ENCODE measurements at regions not wholly inside any gene's neighbourhood (a gene's known extent, or its start where the extent isn't known, plus 50 kb on each side); places are given as distances from the start of the nearest gene placed in this dataset.

DNA sequence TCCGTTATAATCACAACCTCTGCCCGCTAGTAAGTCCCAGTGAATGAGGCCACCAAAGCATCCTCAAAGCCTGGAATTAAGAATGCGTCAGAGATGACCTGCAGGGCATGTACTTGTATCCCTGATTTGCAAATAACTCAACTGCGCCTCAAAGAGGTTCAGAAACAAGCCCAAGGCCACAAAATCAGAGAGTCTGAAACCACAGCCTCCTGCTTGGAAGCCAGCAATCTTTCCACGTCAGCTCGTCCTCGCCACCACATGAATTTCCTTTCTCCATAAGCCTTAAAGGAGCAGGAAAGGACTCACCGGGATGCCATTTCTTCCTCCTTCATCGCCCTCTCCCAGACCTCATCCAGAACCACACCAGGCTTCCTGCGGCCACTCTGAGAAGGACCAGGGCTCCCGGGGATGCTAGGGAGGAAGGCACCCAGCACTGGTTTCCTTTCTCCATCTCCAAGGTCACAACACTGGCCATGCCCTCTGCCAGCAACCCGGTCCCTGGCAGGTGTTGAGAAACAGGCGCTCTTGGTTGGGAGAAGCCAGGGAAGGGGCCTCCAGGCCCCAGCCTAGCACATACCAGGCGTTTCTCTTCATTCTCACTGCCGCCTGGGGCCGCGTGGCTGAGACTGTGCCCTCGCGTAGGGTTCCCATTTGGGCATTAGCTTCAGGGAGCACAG, 191.2 kb upstream of the DIO3 start:
- no peak for DNase-seq (ENCODE audit: low read depth in 2 of 2)

- DNase-seq (ENCODE audit: low read depth in 2 of 2): no peak
These were observed 190.4 kb upstream of the DIO3 start for GRCh38 chr14:101370593-101371569.

- DNase-seq (ENCODE audit: low read depth in 2 of 2): no peak
These were observed 189.2 kb upstream of the DIO3 start for GRCh38 chr14:101371799-101372793.

DNA sequence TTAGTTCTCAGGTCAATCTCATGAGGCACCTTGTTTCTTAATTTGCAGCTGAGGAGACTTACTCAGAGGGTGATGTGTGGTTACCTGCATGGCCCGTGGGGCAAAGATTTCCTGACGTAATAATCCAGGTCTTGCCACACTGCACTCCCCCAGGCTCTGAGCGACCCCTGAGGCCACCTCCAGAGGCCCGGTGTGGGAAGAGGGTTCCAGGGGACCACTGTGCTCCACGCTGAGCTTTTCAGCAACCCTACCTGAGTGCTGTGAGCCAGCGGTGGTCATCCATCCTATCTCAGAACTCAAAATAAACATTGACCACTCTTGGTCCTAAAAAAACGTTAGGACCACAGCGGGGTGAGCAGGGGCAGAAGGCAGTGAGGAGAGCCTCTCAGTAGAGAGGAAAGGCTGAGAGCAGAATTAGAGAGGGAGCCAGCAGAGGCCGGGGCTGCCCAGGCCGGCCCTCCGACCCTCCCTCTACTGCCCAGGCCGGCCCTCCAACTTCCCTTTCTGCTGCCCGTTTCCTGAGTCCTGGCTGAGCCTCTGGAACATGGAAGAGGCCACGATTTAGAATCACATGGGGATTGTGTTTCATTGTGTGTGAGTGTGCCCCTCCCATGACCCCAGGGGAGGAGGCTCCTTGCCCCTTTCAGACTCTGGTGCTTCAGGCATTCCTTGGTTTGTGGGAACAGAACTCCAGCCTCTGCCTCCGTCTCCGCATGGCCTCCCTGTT, 188.2 kb upstream of the DIO3 start:
- DNase-seq (ENCODE audit: low read depth in 2 of 2): no peak

DNA sequence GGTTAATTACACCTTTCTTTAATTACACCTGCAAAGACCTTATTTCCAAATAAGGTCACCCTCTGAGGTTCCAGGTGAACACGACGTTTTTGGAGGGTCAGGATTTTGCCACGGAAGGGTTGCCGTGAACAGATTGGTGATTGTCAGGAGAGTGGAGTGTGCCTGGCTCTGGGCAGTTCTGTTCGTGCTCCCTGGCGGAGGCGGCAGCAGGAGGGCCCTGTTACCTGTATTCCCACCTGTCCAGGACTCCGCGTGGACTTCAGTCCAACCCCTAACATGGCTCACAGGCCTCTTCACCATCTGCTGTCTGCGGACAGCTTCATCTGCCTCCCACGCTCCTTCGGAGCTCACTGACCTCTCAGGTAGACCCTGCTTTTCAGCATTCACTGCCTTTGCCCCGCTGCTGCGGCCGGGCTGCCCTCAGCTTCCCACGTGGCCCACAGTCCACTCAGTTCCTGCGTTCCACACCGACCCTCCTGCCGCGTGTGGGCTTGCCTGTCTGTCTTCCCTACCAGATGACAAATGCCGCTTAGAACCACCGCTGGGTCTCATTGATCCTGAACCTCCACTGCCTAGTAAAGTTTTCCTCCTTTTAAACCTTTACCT, 187.5 kb upstream of the DIO3 start:
- DNase-seq (ENCODE audit: low read depth in 2 of 2): no peak

DNA sequence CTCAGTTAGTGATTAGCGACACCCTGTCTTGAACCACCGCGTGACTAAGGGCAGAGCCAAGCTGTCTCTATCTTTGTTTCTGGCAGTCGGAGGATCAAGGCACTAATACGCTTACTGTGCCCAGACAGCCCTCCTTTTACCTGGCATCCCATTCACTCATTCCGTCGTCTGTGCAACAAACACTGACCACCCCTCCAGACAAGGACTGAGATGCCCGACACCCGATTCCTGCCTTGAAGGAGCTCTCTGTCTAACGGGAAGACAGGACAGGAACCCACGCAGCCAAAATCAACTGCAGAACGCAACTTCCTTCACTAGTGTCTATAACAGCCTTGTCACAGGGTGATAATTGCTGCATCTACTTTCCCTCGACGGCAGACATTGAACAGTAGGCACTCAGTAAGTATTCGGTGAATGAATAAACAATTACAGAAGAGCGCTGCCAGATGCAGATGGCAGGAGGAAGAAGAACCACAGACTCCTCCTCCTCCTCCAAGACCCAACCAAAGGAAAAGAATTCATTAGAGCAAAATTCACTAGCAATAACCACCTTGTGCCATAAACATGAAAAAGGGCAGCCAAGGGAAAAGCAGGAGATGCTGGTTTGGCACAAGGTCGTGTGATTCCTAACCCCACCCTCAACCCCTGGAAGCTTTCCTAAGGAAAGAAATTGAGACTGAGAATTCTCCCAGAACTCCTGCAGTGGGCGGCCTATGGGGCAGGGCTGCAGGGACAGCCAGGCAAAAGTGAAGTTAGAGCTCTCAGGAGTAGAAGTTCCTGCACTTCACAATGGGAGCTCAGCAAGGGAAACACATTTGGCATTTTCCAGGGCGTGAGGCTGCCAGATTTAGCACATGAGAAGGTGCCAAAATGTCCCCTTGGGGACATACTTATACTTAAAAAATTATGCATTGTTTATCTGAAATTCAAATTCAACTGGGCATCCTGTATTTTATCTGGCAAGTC, 186.6 kb upstream of the DIO3 start:
- DNase-seq (ENCODE audit: low read depth in 2 of 2): no peak

DNA sequence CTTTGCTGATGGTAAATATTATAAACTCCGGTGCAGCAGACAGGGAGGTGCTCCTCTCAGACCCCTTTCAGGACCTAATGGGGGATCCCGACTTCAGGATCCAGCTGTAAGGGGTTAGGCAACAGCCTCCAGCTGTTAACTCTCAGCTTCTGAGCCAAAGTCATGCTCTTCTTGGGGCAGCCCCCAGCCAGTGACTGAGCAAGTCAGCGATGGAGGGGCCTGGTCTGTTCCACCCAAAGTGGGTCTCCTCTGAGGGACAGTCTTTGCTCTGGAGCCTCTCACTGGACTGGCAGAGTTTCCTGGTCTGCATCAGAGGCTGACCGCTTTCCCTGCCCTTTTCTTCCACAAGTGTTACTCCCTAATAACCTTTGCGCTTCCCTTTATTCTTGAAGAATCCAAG, 184.2 kb upstream of the DIO3 start:
- DNase-seq (ENCODE audit: low read depth in 2 of 2): no peak

DNA sequence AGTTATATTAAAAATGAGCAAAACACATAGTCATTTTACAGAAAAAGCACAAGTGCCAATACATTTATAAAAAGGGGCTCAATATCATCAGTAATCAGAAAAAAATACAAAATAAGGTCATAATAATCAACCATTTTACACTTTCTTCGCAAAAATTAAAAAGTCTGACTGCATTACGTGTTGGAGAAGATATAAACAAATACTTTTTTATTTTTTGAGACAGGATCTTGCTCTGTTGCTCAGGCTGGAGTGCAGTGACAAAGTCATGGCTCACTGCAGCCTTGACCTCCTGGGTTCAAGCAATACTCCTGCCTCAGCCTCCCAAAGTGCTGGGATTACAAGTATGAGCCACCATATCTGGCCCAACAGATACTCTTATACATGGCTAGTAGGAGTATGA, 181.5 kb upstream of the DIO3 start:
- DNase-seq (ENCODE audit: low read depth in 2 of 2): no peak

- DNase-seq (ENCODE audit: low read depth in 2 of 2): no peak
These were observed 180.8 kb upstream of the DIO3 start for GRCh38 chr14:101380512-101380911.

DNA sequence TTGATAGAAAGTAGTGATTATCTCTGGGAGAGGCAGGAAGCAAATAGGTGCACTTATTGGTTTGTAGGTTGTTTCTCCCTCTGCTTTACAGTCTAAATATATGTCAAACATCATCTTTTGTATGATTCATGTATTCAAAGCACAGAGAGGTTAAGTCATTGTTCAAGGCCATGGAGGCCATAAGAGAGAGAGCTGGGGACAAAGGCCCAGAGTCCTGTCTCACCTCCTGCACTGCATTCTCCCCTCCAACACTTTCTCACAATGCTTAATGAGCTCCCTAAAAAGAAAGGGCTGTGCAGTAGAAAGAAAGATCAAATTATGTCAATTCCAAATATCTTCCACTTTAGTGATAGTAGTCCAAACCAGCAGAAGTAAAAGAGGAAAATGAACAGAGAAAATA, 180.4 kb upstream of the DIO3 start:
- DNase-seq (ENCODE audit: low read depth in 2 of 2): no peak

DNA sequence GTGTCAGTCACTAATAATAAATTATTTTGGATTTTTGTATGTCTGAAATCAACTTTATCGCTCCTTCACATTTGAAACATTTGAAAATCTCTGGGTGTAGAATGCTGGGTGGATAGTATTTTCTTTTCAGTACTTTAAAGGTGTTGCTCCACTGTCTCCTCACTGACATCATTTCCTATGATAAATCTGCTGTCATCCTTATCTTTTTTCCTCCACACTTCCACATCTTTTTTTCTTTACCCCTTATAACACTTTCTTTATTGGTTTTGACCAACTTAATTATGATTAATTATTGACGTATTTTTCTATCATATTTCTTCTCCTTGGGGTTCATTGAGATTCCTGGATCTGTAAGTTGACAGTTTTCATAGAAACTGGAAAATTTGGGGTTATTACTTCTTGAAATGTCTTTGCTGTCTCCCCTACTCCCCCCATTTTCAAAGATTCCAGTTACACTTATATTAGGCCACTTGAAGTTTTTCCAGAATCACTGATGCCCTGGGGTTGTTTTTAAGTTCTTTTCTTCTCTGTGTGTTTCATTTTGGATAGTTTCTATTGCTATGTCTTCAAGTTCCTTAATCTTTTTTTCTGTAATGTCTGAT, 177.5 kb upstream of the DIO3 start:
- no peak for DNase-seq (ENCODE audit: low read depth in 2 of 2)

- DNase-seq (ENCODE audit: low read depth in 2 of 2): no peak
These were observed 166.9 kb upstream of the DIO3 start for GRCh38 chr14:101394374-101394773.

GRCh38 chr14:101395779-101396178, 165.5 kb upstream of the DIO3 start:
- no peak for DNase-seq (ENCODE audit: low read depth in 2 of 2)

- DNase-seq (ENCODE audit: low read depth in 2 of 2): no peak
These were observed 164.1 kb upstream of the DIO3 start for GRCh38 chr14:101397206-101397605.

GRCh38 chr14:101398011-101398410, 163.3 kb upstream of the DIO3 start:
- no peak for DNase-seq (ENCODE audit: low read depth in 2 of 2)

DNA sequence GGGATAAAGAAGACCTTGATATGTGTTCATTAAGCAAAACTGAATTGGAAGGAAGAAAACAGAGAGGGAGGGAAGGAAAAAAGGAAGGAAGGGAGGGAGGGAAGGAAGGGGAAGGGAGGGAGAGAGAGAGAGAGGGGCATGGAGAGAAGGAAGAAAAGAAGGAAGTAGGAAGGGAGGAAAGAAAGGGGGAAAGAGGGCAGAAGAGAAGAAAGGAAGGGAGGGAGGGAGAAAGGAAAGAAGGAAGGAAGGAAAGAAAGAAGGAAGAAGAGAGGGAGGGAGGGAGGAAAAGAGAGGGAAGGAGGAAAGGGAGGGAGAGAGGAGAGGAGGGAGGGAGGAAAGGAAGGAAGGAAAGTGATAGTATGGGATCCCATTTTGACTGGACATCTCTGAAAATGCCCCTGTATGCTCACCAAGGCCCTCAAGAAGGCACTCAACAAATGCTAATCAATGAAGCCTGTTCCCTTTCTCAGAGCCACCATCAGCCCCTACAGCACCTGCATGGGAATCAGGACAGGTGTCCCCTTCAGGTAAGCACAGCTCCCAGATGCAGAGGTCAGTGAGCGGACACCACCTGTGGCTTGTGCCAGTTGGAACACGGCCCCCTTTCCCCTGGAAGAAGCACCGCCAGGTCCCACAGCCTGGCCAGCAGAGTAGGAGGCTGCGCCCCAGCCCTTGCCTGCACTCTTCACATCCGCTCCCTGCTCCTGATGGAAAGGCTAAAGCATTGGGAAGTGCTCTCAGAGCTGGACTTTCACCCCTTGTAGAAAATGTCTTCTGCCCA, 161.4 kb upstream of the DIO3 start:
- no peak for DNase-seq (ENCODE audit: low read depth in 2 of 2)

DNA sequence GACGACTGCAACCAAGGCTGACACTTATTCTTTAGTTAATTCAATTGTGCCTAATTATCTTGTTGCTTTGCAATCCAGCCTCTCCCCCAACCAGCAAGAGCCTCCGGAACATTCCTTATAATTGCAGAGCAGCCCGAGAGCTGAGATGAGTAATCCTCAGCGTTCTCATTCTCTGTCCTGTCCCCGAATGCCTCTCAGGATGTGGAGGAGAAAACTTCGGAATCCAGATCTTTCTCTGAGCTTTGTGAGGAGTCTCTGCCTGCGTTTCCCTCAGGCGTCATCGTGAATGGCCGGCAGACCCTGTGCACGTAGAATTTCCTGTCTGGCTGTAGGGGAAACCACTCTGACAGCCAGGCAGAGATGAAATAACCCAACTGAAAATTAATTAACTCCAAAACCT, 160.5 kb upstream of the DIO3 start:
- DNase-seq (ENCODE audit: low read depth in 2 of 2): no peak

- no peak for DNase-seq (ENCODE audit: low read depth in 2 of 2)
These were observed 158.2 kb upstream of the DIO3 start for GRCh38 chr14:101402936-101403660.

Data from stimulated activated CD8-positive, alpha-beta memory T cell treated with anti-CD3 and anti-CD28 coated beads, Interleukin-15, amount 100 ng/mL, for 4 hours (primary cell).